Peyer's patch (tissue), 4 donors: ENCODE measurements at regions not wholly inside any gene's neighbourhood (a gene's known extent, or its start where the extent isn't known, plus 50 kb on each side); places are given as distances from the start of the nearest gene placed in this dataset.

Source experiments
- CTCF ChIP-seq, 6 experiments: fragments of 450-650 bp in 4 of 6; fragments of 200-600 bp in 2 of 6; sonication (generic) in 1 of 6; IDR thresholded peaks; one replicate each; pipeline ENCODE4 v1.5.1; 2017 to 2019; ENCODE audit warnings: antibody characterized with exemption in 6 of 6, mild to moderate bottlenecking in 3 of 6, moderate library complexity in 1 of 6
- POLR2A ChIP-seq, 2 donors: fragments of 450-650 bp; IDR thresholded peaks; one replicate each; pipeline ENCODE4 v1.5.1; 2017; ENCODE audit warnings: antibody characterized with exemption in 2 of 2, mild to moderate bottlenecking in 2 of 2, moderate library complexity in 2 of 2

DNA sequence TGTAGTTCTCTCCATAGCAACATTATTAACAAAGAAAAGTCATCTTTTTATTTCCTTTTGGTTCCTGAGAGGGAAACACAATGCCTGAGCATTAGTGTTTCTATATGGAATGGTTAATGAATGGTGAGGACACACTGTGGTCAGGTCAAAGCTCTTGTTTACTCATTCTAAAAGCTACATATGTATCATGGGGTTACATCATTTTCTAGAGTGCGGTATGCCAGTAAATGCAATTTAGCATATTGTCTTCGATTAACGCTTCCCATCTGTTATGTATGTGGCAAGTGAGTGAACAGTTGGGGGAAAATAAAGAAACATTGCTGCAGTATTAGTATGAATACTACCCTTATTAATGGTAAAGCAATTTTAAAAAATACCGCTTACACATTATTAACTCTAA is 1152.2 kb upstream of the SPRY2 start:
- no peak for TF ChIP-seq CTCF (IDR thresholded peaks at IDR 0.05)
- no peak for TF ChIP-seq POLR2A (IDR thresholded peaks at IDR 0.05)
